GM12878 (cell line): ENCODE measurements at regions not wholly inside any gene's neighbourhood (a gene's known extent, or its start where the extent isn't known, plus 50 kb on each side); places are given as distances from the start of the nearest gene placed in this dataset.

Experiments used
- ASH2L ChIP-seq: fragments of 300-600, 200-600 bp; sonication (generic); IDR thresholded peaks from 2 replicates; pipeline ENCODE4 v1.6.1; 2017; ENCODE audit warnings: low read depth, mild to moderate bottlenecking, borderline replicate concordance
- BACH1 ChIP-seq: fragments of 450-650 bp; IDR thresholded peaks from 2 replicates; pipeline ENCODE4 v1.6.1; 2017; ENCODE audit warnings: mild to moderate bottlenecking, borderline replicate concordance
- CBX3 ChIP-seq: fragments of 200-600 bp; sonication (generic); IDR thresholded peaks from 2 replicates; pipeline ENCODE4 v1.6.1; 2016; ENCODE audit warnings: low read depth, borderline replicate concordance
- EP300 ChIP-seq, 2 experiments: fragments of 150-350 bp in 1 of 2; IDR thresholded peaks; 2 replicates each; pipeline ENCODE4 v1.6.1; 2011 to 2012; ENCODE audit warnings: low read depth in 2 of 2, low read length in 2 of 2, borderline replicate concordance in 1 of 2, improper control_type of control experiment in 1 of 2, inconsistent platforms in 1 of 2; ENCODE audit not compliant: control insufficient read depth in 1 of 2
- EZH2 ChIP-seq: IDR thresholded peaks from 2 replicates; pipeline ENCODE4 v1.6.1; 2012; ENCODE audit warnings: low read depth, mild to moderate bottlenecking, control low read depth, inconsistent platforms, low read length, borderline replicate concordance; ENCODE audit not compliant: control insufficient read depth
- HDGF ChIP-seq: fragments of 450-650 bp; IDR thresholded peaks from 2 replicates; pipeline ENCODE4 v1.6.1; 2016; ENCODE audit warnings: antibody characterized with exemption
- MTA2 ChIP-seq: fragments of 450-650 bp; IDR thresholded peaks from 2 replicates; pipeline ENCODE4 v1.6.1; 2016; ENCODE audit warnings: low read depth, mild to moderate bottlenecking, moderate library complexity
- POLR2A ChIP-seq: IDR thresholded peaks from 2 replicates; pipeline ENCODE4 v1.6.1; 2011; ENCODE audit warnings: low read depth, mild to moderate bottlenecking, low read length
- POLR2AphosphoS5 ChIP-seq: IDR thresholded peaks from 2 replicates; pipeline ENCODE4 v1.6.1; 2011; ENCODE audit warnings: mild to moderate bottlenecking, low read length, inconsistent platforms
- USF2 ChIP-seq: IDR thresholded peaks from 2 replicates; pipeline ENCODE4 v1.6.1; 2011; ENCODE audit warnings: low read depth, low read length, improper control_type of control experiment, borderline replicate concordance
- ZNF24 ChIP-seq: fragments of 450-650 bp; IDR thresholded peaks from 2 replicates; pipeline ENCODE4 v1.6.1; 2017; ENCODE audit warnings: antibody characterized with exemption, mild to moderate bottlenecking
- ZSCAN29 ChIP-seq: fragments of 450-650 bp; IDR thresholded peaks from 2 replicates; pipeline ENCODE4 v1.6.1; 2017; ENCODE audit warnings: mild to moderate bottlenecking, moderate library complexity
- TF ChIP-seq, protein P1 (sequence below), 3 experiments: IDR thresholded peaks in 2 of 3; conservative IDR thresholded peaks in 1 of 3; 2 replicates each; pipeline ENCODE4 v1.5.1; 2011; ENCODE audit warnings: low read depth in 3 of 3, low read length in 3 of 3, mild to moderate bottlenecking in 3 of 3, control low read depth in 2 of 3, moderate library complexity in 2 of 3, inconsistent platforms in 1 of 3, mixed read lengths in 1 of 3; ENCODE audit not compliant: control insufficient read depth in 2 of 3, insufficient read depth in 1 of 3; ENCODE audit errors: extremely low read depth in 1 of 3
- TF ChIP-seq, protein P2 (sequence below): fragments of 450-650 bp; IDR thresholded peaks from 2 replicates; pipeline ENCODE4 v1.6.1; 2016; ENCODE audit warnings: mild to moderate bottlenecking

DNA sequence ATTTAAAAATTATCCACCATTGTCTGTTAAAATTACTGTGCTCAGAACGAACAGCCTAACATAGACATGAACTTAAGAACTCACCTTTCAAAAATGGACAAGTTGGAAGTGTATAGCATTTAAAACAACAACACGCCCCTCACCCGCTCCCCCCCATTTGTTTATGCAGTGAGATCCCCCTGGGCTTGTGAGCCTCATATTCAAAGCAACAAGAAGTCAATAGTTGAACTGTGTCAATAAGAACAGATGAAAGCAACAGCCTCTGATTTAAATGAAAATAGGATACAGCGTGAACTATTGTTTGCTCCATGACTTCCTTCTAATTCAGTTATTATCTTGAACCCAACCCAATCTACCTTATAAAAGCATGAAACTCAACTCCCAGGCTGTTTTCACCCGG lies 314.2 kb downstream of the BLID start:
- TF ChIP-seq, protein P1, sequence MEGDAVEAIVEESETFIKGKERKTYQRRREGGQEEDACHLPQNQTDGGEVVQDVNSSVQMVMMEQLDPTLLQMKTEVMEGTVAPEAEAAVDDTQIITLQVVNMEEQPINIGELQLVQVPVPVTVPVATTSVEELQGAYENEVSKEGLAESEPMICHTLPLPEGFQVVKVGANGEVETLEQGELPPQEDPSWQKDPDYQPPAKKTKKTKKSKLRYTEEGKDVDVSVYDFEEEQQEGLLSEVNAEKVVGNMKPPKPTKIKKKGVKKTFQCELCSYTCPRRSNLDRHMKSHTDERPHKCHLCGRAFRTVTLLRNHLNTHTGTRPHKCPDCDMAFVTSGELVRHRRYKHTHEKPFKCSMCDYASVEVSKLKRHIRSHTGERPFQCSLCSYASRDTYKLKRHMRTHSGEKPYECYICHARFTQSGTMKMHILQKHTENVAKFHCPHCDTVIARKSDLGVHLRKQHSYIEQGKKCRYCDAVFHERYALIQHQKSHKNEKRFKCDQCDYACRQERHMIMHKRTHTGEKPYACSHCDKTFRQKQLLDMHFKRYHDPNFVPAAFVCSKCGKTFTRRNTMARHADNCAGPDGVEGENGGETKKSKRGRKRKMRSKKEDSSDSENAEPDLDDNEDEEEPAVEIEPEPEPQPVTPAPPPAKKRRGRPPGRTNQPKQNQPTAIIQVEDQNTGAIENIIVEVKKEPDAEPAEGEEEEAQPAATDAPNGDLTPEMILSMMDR (IDR thresholded peaks at IDR 0.05 in 2 of 3, conservative IDR thresholded peaks at IDR 0.05 in 1 of 3; ENCODE audit: control insufficient read depth in 2 of 3, extremely low read depth in 1 of 3, insufficient read depth in 1 of 3, low read depth in 3 of 3, low read length in 3 of 3) = no peak
- TF ChIP-seq ASH2L (no peak), USF2 (no peak), MTA2 (no peak), BACH1 (no peak), EP300 (IDR thresholded peaks at IDR 0.05; ENCODE audit: borderline replicate concordance in 1 of 2, control insufficient read depth in 1 of 2, low read depth in 2 of 2, low read length in 2 of 2) (no peak), POLR2AphosphoS5 (no peak), ZSCAN29 (no peak), HDGF (no peak), CBX3 (no peak), ZNF24 (no peak), EZH2 (no peak), POLR2A (no peak)
- TF ChIP-seq, protein P2, sequence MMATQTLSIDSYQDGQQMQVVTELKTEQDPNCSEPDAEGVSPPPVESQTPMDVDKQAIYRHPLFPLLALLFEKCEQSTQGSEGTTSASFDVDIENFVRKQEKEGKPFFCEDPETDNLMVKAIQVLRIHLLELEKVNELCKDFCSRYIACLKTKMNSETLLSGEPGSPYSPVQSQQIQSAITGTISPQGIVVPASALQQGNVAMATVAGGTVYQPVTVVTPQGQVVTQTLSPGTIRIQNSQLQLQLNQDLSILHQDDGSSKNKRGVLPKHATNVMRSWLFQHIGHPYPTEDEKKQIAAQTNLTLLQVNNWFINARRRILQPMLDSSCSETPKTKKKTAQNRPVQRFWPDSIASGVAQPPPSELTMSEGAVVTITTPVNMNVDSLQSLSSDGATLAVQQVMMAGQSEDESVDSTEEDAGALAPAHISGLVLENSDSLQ = no peak
